Bronchial epithelial cell (primary cell): ENCODE measurements at regions not wholly inside any gene's neighbourhood (a gene's known extent, or its start where the extent isn't known, plus 50 kb on each side); places are given as distances from the start of the nearest gene placed in this dataset.

ENCODE experiments used
- DNase-seq: peaks from one replicate; pipeline ENCODE4 v3.0.0-alpha.2; 2010; ENCODE audit warnings: low read depth
- FAIRE-seq: peaks from 2 replicates; lab custom pipeline; 2011; peaks lifted over from hg19 to GRCh38; lab: Jason Lieb, UNC
- H3K27me3 ChIP-seq: 2 replicates; pipeline ENCODE4 v1.5.1; 2011; ENCODE audit warnings: low read length; ENCODE audit not compliant: control insufficient read depth, insufficient read depth
- H3K36me3 ChIP-seq: 2 replicates; pipeline ENCODE4 v1.5.1; 2011; ENCODE audit warnings: low read length; ENCODE audit not compliant: control insufficient read depth, insufficient read depth
- H3K4me3 ChIP-seq: 2 replicates; pipeline ENCODE4 v1.5.1; 2011; ENCODE audit warnings: mild to moderate bottlenecking, low read depth, low read length, control low read depth
- CTCF ChIP-seq: IDR thresholded peaks from 2 replicates; pipeline ENCODE4 v1.5.1; 2011; ENCODE audit warnings: mild to moderate bottlenecking, moderate library complexity, low read length, control low read depth, inconsistent platforms; ENCODE audit not compliant: insufficient read depth, severe bottlenecking

GRCh38 chr4:52251864-52252263, 200.8 kb downstream of the SPATA18 start:
- DNase-seq = no peak
- Histone ChIP-seq H3K36me3 (no peaks in the 10 kb centered on the region), H3K27me3 (no peaks in the 10 kb centered on the region), H3K4me3 (no peak overlapping the region)
- TF ChIP-seq CTCF = no peak
- FAIRE-seq = no peak

GRCh38 chr4:52253025-52253424, 201.9 kb downstream of the SPATA18 start:
- no peaks in the 10 kb centered on the region for H3K27me3 ChIP-seq
- H3K36me3 ChIP-seq = no peaks in the 10 kb centered on the region
- no peak for TF ChIP-seq CTCF
- DNase-seq = no peak
- no peak for FAIRE-seq
- no peak overlapping the region for H3K4me3 ChIP-seq

GRCh38 chr4:52256522-52256921, 205.4 kb downstream of the SPATA18 start:
- FAIRE-seq = no peak
- no peak for TF ChIP-seq CTCF
- Histone ChIP-seq H3K4me3 (no peak overlapping the region), H3K27me3 (no peaks in the 10 kb centered on the region), H3K36me3 (no peaks in the 10 kb centered on the region)
- no peak for DNase-seq

GRCh38 chr4:52259978-52260377, 208.9 kb downstream of the SPATA18 start:
- H3K27me3 ChIP-seq = no peaks in the 10 kb centered on the region
- no peak for TF ChIP-seq CTCF
- no peak overlapping the region for H3K4me3 ChIP-seq
- DNase-seq (no peak), FAIRE-seq (no peak)
- no peaks in the 10 kb centered on the region for H3K36me3 ChIP-seq

- TF ChIP-seq CTCF = no peak
- H3K36me3 ChIP-seq = no peaks in the 10 kb centered on the region
- FAIRE-seq (no peak), DNase-seq (no peak)
- no peak overlapping the region for H3K4me3 ChIP-seq
- H3K27me3 ChIP-seq = no peaks in the 10 kb centered on the region
These were observed 209.6 kb downstream of the SPATA18 start for GRCh38 chr4:52260514-52261210.

GRCh38 chr4:52263607-52264006, 212.5 kb downstream of the SPATA18 start:
- peak; percentile 5 for DNase-seq
- Histone ChIP-seq H3K27me3 (no peaks in the 10 kb centered on the region), H3K36me3 (no peaks in the 10 kb centered on the region), H3K4me3 (no peak overlapping the region)
- no peak for FAIRE-seq
- TF ChIP-seq CTCF = no peak
